ENCODE measurements at regions not wholly inside any gene's neighbourhood (a gene's known extent, or its start where the extent isn't known, plus 50 kb on each side); places are given as distances from the start of the nearest gene placed in this dataset.

DNA sequence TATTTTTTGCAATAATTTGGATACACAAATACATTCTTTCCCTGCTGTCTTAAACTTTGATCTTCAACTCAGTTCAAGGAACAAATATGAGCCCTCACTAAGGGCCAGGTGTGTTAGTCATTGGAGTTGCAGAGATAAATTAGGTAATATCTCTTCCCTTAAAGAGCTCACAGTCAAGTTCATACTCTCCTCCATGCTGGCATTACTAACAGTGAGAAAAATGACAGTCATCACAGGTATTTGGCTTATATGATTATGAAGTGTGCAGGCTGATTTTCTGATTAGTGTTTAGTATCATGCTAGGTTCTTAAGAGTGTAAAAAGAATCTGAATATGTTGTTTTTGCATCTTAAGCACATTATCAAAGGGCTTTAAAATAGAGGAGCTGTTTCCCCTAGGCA lies 594.7 kb downstream of the CCER1 start:
- no peak for TF ChIP-seq POLR2A (IDR thresholded peaks at IDR 0.05)
- TF ChIP-seq, protein P1, sequence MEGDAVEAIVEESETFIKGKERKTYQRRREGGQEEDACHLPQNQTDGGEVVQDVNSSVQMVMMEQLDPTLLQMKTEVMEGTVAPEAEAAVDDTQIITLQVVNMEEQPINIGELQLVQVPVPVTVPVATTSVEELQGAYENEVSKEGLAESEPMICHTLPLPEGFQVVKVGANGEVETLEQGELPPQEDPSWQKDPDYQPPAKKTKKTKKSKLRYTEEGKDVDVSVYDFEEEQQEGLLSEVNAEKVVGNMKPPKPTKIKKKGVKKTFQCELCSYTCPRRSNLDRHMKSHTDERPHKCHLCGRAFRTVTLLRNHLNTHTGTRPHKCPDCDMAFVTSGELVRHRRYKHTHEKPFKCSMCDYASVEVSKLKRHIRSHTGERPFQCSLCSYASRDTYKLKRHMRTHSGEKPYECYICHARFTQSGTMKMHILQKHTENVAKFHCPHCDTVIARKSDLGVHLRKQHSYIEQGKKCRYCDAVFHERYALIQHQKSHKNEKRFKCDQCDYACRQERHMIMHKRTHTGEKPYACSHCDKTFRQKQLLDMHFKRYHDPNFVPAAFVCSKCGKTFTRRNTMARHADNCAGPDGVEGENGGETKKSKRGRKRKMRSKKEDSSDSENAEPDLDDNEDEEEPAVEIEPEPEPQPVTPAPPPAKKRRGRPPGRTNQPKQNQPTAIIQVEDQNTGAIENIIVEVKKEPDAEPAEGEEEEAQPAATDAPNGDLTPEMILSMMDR (IDR thresholded peaks at IDR 0.05), result no peak
- TF ChIP-seq POLR2AphosphoS5 (IDR thresholded peaks at IDR 0.05), result no peak
- no peak for TF ChIP-seq EP300 (IDR thresholded peaks at IDR 0.05)

Data from gastroesophageal sphincter (tissue), 3 donors.